Muscle of leg (tissue), 3 donors: ENCODE measurements at regions not wholly inside any gene's neighbourhood (a gene's known extent, or its start where the extent isn't known, plus 50 kb on each side); places are given as distances from the start of the nearest gene placed in this dataset.

ENCODE experiments used
- DNase-seq: peaks from one replicate; pipeline ENCODE4 v3.0.0; 2013
- H3K27ac ChIP-seq: one replicate; pipeline ENCODE4 v1.5.1; 2013; ENCODE audit warnings: mild to moderate bottlenecking, low read length, control low read depth
- H3K27me3 ChIP-seq: one replicate; pipeline ENCODE4 v1.6.1; 2013; ENCODE audit warnings: low read length; ENCODE audit not compliant: control insufficient read depth, insufficient read depth
- H3K36me3 ChIP-seq: one replicate; pipeline ENCODE4 v1.6.1; 2013; ENCODE audit warnings: low read length; ENCODE audit not compliant: control insufficient read depth, insufficient read depth
- H3K4me1 ChIP-seq: one replicate; pipeline ENCODE4 v1.6.1; 2013; ENCODE audit warnings: low read length; ENCODE audit not compliant: control insufficient read depth, insufficient read depth
- H3K4me3 ChIP-seq: one replicate; pipeline ENCODE4 v1.5.1; 2013; ENCODE audit warnings: low read length, control low read depth
- H3K9me3 ChIP-seq: replicated peaks from 2 replicates; pipeline ENCODE4 v1.6.1; 2013; ENCODE audit warnings: low read depth, low read length; ENCODE audit not compliant: control insufficient read depth
- WGBS: methylation state at CpG from one replicate; pipeline ENCODE4 v1.1.5; 2013; ENCODE audit warnings: missing lambda C conversion rate; ENCODE audit not compliant: insufficient coverage; 5-methylcytosine and 5-hydroxymethylcytosine counted together

DNA sequence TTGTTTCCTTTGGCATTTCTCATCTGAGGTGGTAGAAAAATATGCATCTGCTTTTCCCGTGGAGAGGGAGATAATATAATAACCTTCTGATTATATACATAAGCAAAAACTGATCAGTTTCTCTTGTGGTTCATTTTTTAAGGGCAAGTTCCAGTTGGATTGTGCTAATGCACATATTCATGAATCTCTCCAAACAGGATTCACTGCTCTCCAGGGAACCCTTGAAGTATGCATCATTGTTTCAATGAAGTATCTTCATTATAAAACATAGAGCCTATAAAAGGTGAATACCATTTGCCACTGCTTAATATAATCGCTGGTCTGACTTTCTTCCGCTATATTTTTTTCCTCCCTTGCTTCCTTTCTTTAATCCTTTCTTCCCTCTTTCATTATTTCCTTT lies 384.7 kb downstream of the FIGN start:
- Histone ChIP-seq H3K4me3 (no peak overlapping the region), H3K27me3 (no peaks in the 10 kb centered on the region), H3K9me3 (no peaks in the 10 kb centered on the region), H3K4me1 (peaks cover 10% of the 10 kb centered on the region), H3K27ac (no peak overlapping the region), H3K36me3 (no peaks in the 10 kb centered on the region)
- DNase-seq, result peak; percentile 7
- no CpG with 5 or more reads among the region's 3 CpGs for WGBS

DNA sequence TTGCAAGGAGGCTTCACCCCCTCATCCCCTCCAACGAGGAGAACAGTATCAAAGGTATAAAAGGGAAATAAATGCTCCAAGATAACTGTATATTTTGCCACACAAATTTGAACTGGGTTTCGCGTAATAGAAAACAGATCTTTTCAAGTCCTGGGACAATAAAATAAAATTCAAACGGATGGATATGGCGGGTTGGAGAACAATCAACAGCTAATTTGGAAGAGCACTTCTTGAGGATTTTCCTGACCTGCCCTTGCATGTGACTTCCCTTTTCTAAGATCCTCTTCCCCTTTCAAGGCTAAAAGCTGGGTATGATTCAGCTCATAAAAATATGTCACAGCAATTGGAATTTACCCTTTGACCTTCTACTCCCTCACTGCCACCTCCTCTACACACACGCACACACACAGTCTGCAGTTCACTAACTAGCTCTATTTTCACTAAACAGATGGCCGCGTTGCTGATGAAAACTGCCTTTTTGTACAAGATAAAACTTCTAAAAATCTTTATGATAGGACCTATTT lies 386.9 kb downstream of the FIGN start:
- H3K27me3 ChIP-seq, result no peaks in the 10 kb centered on the region
- peak overlapping the region; percentile 36 for H3K27ac ChIP-seq
- H3K4me1 ChIP-seq, result peaks cover 10% of the 10 kb centered on the region
- peak; percentile 61 for DNase-seq
- no peaks in the 10 kb centered on the region for H3K9me3 ChIP-seq
- WGBS, result 54% methylated on average over 3 of the region's 8 CpGs
- H3K4me3 ChIP-seq, result peak overlapping the region; percentile 41
- H3K36me3 ChIP-seq, result no peaks in the 10 kb centered on the region

- H3K27ac ChIP-seq, result peak overlapping the region; percentile 36
- peaks cover 10% of the 10 kb centered on the region for H3K4me1 ChIP-seq
- H3K27me3 ChIP-seq, result no peaks in the 10 kb centered on the region
- H3K36me3 ChIP-seq, result no peaks in the 10 kb centered on the region
- WGBS, result 10% methylated on average over 33 of the region's 46 CpGs
- DNase-seq, result peak; percentile 79
- H3K9me3 ChIP-seq, result no peaks in the 10 kb centered on the region
- peak overlapping the region; percentile 41 for H3K4me3 ChIP-seq
Measured at GRCh38 chr2:163347982-163348856, 387.6 kb downstream of the FIGN start.

DNA sequence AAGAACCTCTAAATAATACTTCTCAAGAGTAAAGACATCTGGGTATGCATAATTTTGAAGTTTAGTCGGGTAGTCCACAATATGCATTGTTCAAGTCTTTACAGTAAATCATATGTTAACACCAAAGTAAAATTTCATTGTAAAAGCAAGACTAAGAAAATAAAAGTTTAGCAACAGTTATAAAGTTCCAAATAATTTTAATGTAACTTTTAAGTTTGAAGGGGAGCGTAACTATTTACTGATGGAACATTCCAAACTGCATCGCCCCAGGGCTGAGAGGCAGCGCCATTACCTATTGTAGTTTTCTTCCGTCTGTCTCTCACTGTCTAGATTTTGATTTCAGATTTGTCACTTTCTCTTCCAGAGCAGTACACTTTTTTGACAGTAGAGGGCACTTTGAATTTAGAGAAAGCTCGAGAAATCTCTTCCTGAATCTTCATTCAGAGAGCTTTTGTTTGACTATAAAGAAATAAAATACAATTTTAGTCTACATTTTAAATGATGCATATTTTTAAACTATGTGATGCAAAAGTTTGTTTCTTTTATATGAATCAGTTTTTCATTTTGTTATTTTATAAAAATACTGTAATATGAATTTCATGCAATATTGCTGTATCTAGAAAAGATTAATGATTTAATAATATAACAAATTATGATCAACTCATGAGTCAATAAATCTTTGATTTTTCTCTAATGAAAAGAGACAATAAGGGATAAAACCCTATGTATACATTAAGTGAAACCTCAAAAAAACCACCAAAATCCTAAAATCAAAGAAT lies 389.8 kb downstream of the FIGN start:
- no CpG with 5 or more reads among the region's 6 CpGs for WGBS

GRCh38 chr2:163343316-163343715 lies 392.5 kb downstream of the FIGN start:
- no peak overlapping the region for H3K4me3 ChIP-seq
- H3K36me3 ChIP-seq, result no peaks in the 10 kb centered on the region
- no peaks in the 10 kb centered on the region for H3K27me3 ChIP-seq
- H3K4me1 ChIP-seq, result peaks cover 3% of the 10 kb centered on the region
- 90% methylated on average over 4 of the region's 7 CpGs for WGBS
- H3K9me3 ChIP-seq, result no peaks in the 10 kb centered on the region
- H3K27ac ChIP-seq, result no peak overlapping the region
- no peak for DNase-seq

More for the DNA sequence above, 389.8 kb downstream of the FIGN start:
- DNase-seq, result peak; percentile 75
- Histone ChIP-seq H3K4me3 (no peak overlapping the region), H3K27me3 (no peaks in the 10 kb centered on the region), H3K27ac (no peak overlapping the region), H3K4me1 (peaks cover 10% of the 10 kb centered on the region), H3K36me3 (no peaks in the 10 kb centered on the region), H3K9me3 (no peaks in the 10 kb centered on the region)

- Histone ChIP-seq H3K27ac (no peak overlapping the region), H3K36me3 (no peaks in the 10 kb centered on the region), H3K27me3 (no peaks in the 10 kb centered on the region), H3K4me3 (no peak overlapping the region), H3K9me3 (no peaks in the 10 kb centered on the region), H3K4me1 (no peaks in the 10 kb centered on the region)
- no peak for DNase-seq
- 20% methylated on average over 1 of the region's 2 CpGs for whole genome bisulfite sequencing
Measured at GRCh38 chr2:163341426-163341825, 394.4 kb downstream of the FIGN start.

GRCh38 chr2:163338270-163338669 lies 397.5 kb downstream of the FIGN start:
- H3K36me3 ChIP-seq, result no peaks in the 10 kb centered on the region
- no peaks in the 10 kb centered on the region for H3K27me3 ChIP-seq
- no peak overlapping the region for H3K27ac ChIP-seq
- H3K4me3 ChIP-seq, result no peak overlapping the region
- H3K4me1 ChIP-seq, result no peaks in the 10 kb centered on the region
- H3K9me3 ChIP-seq, result no peaks in the 10 kb centered on the region
- DNase-seq, result peak; percentile 19
- WGBS, result 20% methylated on average over 1 of the region's 3 CpGs

DNA sequence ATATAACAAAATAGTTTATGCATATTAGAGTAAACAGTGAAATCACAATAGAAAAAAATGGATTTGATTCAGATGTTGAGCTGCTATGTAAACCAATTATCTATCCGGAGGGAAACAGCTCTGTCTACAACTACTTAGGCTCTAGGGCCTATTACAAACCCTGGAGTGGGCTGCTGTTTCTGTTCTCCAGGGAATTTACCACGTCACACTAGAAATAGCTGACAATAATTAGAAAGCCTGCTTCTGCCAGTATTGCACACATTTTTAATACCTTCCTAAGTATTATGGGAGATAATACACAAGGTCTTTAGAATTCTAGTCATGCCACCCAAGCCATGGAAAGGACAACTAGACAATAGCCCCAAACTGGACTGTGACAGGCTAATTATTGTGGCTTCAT lies 411.1 kb downstream of the FIGN start:
- no peak for DNase-seq
- no peaks in the 10 kb centered on the region for H3K27me3 ChIP-seq

GRCh38 chr2:163319006-163319405 lies 416.8 kb downstream of the FIGN start:
- no peak for DNase-seq
- no peaks in the 10 kb centered on the region for H3K27me3 ChIP-seq
- H3K9me3 ChIP-seq, result no peaks in the 10 kb centered on the region
- WGBS, result 85% methylated on average over 2 of the region's 2 CpGs
- H3K4me3 ChIP-seq, result no peak overlapping the region
- no peak overlapping the region for H3K27ac ChIP-seq
- no peaks in the 10 kb centered on the region for H3K4me1 ChIP-seq
- no peaks in the 10 kb centered on the region for H3K36me3 ChIP-seq

More for the DNA sequence above, 411.1 kb downstream of the FIGN start:
- no peaks in the 10 kb centered on the region for H3K4me1 ChIP-seq
- no peak overlapping the region for H3K27ac ChIP-seq
- H3K36me3 ChIP-seq, result no peaks in the 10 kb centered on the region
- no peak overlapping the region for H3K4me3 ChIP-seq
- no peaks in the 10 kb centered on the region for H3K9me3 ChIP-seq
- WGBS, result 38% methylated on average over 1 of the region's 2 CpGs

- no peaks in the 10 kb centered on the region for H3K4me1 ChIP-seq
- no peaks in the 10 kb centered on the region for H3K9me3 ChIP-seq
- DNase-seq, result no peak
- H3K4me3 ChIP-seq, result no peak overlapping the region
- no peaks in the 10 kb centered on the region for H3K36me3 ChIP-seq
- no CpG with 5 or more reads among the region's 2 CpGs for WGBS
- no peaks in the 10 kb centered on the region for H3K27me3 ChIP-seq
- no peak overlapping the region for H3K27ac ChIP-seq
Measured at GRCh38 chr2:163314712-163315111, 421.1 kb downstream of the FIGN start.
